ENCODE measurements at regions not wholly inside any gene's neighbourhood (a gene's known extent, or its start where the extent isn't known, plus 50 kb on each side); places are given as distances from the start of the nearest gene placed in this dataset.

DNA sequence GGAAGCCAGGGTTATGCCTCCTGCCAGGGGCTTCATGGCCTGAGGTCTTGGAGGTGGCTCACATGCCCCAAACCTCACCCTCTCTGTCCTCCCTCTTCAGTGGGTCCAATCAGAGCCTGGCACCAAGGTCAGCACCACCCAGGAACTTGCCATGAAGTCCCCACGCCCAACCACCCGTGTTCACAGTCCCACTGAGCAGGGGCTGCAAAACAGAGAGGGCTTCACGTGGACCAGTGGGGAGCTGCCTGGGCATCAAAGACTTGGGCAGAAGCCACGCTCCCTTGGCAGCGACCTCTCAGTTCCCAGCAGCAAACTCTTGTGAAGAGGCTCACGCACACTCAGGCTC is 425.8 kb upstream of the B3GAT1 start:
- Histone ChIP-seq H3K27me3 (ENCODE audit: control insufficient read depth in 5 of 5, insufficient read depth in 4 of 5, low read length in 5 of 5) (peaks cover 12 to 25% (median 22%) of the 10 kb centered on the region in 5 donors), H3K4me1 (ENCODE audit: control insufficient read depth in 5 of 5, insufficient read depth in 5 of 5, low read length in 5 of 5) (no peaks in the 10 kb centered on the region), H3K36me3 (ENCODE audit: control insufficient read depth in 5 of 5, insufficient read depth in 5 of 5, low read length in 5 of 5) (no peaks in the 10 kb centered on the region), H3K4me3 (ENCODE audit: low read depth in 1 of 5, low read length in 5 of 5) (no peak overlapping the region), H3K27ac (ENCODE audit: low read depth, low read length) (no peak overlapping the region), H3K9me3 (ENCODE audit: control insufficient read depth in 5 of 5, low read length in 5 of 5) (peaks cover 0 to 4% (median 0%) of the 10 kb centered on the region in 5 donors), H3K9ac (ENCODE audit: low read length in 5 of 5) (no peak overlapping the region)

DNA sequence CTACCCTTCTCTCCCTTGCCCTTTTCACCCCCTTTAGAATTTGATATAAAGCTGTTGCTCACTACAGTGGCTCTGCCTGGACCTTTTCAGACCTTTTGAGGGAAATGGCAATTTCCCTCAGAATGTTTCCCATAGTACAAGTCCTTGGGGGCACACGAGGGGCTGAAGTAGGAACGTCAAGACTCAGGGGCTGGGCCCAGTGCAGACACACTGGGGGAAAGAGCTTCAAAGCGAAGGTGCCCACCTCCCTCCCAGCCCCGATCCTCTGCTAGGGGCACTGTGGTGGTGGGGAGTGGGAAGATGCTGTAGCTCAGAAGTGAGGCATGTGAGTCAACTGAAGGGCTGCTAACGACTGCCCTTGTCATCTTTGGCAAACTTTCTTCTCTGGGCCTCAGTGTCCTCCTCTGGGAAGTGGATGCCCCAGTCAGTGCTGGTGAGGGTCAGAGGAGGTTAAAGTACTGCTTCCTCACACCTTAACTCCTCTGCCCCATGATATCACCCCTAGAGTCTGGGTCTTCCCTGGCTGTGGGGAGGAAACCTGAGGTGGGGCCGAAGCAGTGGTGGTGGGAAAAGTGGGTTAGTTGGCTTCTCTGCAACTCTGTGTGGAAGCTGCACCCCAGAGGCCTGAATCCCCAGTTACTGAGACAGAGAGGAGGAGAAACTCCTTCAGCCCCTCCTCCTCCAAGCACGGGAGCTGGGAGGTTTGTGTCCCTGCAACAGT is 425.3 kb upstream of the B3GAT1 start:
- H3K9ac ChIP-seq (ENCODE audit: low read length in 5 of 5): no peak overlapping the region
- no peak overlapping the region for H3K27ac ChIP-seq (ENCODE audit: low read depth, low read length)
- H3K27me3 ChIP-seq (ENCODE audit: control insufficient read depth in 5 of 5, insufficient read depth in 4 of 5, low read length in 5 of 5): peaks cover 7 to 20% (median 17%) of the 10 kb centered on the region in 5 donors
- peaks cover 0 to 3% (median 0%) of the 10 kb centered on the region in 5 donors for H3K9me3 ChIP-seq (ENCODE audit: control insufficient read depth in 5 of 5, low read length in 5 of 5)
- no peak overlapping the region for H3K4me3 ChIP-seq (ENCODE audit: low read depth in 1 of 5, low read length in 5 of 5)
- no peaks in the 10 kb centered on the region for H3K4me1 ChIP-seq (ENCODE audit: control insufficient read depth in 5 of 5, insufficient read depth in 5 of 5, low read length in 5 of 5)
- H3K36me3 ChIP-seq (ENCODE audit: control insufficient read depth in 5 of 5, insufficient read depth in 5 of 5, low read length in 5 of 5): no peaks in the 10 kb centered on the region

DNA sequence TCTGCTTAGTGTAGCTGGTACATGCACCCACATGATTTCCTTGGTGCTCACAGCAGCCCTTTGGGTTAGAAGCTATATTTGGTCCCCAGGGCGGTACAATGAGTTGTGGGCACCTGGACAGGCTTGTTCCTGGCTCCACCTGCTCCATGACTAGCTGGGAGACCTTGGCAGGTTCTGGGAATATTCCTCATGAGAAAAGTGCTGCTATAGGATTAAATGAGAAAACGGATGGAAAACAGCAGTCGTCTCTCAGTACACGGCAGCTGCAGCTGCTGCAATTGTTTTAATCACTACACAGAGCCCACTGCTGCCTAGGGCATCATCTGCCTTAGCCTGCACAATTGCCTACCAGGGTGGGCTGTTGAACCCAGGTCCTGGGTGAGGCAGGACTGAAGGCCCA is 424.5 kb upstream of the B3GAT1 start:
- Histone ChIP-seq H3K36me3 (ENCODE audit: control insufficient read depth in 5 of 5, insufficient read depth in 5 of 5, low read length in 5 of 5) (no peaks in the 10 kb centered on the region), H3K27ac (ENCODE audit: low read depth, low read length) (no peak overlapping the region), H3K9ac (ENCODE audit: low read length in 5 of 5) (no peak overlapping the region), H3K4me3 (ENCODE audit: low read depth in 1 of 5, low read length in 5 of 5) (no peak overlapping the region), H3K27me3 (ENCODE audit: control insufficient read depth in 5 of 5, insufficient read depth in 4 of 5, low read length in 5 of 5) (peaks cover 0 to 13% (median 10%) of the 10 kb centered on the region in 5 donors), H3K4me1 (ENCODE audit: control insufficient read depth in 5 of 5, insufficient read depth in 5 of 5, low read length in 5 of 5) (no peaks in the 10 kb centered on the region), H3K9me3 (ENCODE audit: control insufficient read depth in 5 of 5, low read length in 5 of 5) (peaks cover 0 to 3% (median 0%) of the 10 kb centered on the region in 5 donors)

DNA sequence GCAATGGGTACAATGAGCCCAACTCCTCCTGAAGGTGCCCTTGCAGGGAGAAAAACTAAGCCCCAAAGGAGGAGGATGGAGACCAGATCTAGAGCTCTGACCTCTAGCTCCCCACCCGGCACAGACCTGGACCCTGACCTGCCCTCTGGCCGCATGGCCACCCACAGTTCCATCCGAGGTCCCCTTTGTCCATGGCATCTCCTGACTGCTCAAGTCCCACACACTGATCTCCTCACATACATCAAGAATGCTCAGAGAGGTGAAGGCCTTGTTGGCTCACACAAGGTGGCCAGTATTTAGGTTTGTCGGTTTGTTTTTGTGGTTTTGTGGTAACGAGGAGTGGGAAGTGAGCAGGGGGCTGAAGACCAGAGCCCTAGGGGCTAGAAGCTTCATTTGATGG is 423.5 kb upstream of the B3GAT1 start:
- Histone ChIP-seq H3K4me1 (ENCODE audit: control insufficient read depth in 5 of 5, insufficient read depth in 5 of 5, low read length in 5 of 5) (no peaks in the 10 kb centered on the region), H3K9ac (ENCODE audit: low read length in 5 of 5) (no peak overlapping the region), H3K27ac (ENCODE audit: low read depth, low read length) (no peak overlapping the region), H3K27me3 (ENCODE audit: control insufficient read depth in 5 of 5, insufficient read depth in 4 of 5, low read length in 5 of 5) (peaks cover 0 to 7% (median 5%) of the 10 kb centered on the region in 5 donors), H3K4me3 (ENCODE audit: low read depth in 1 of 5, low read length in 5 of 5) (no peak overlapping the region), H3K36me3 (ENCODE audit: control insufficient read depth in 5 of 5, insufficient read depth in 5 of 5, low read length in 5 of 5) (no peaks in the 10 kb centered on the region), H3K9me3 (ENCODE audit: control insufficient read depth in 5 of 5, low read length in 5 of 5) (peaks cover 0 to 3% (median 0%) of the 10 kb centered on the region in 5 donors)

DNA sequence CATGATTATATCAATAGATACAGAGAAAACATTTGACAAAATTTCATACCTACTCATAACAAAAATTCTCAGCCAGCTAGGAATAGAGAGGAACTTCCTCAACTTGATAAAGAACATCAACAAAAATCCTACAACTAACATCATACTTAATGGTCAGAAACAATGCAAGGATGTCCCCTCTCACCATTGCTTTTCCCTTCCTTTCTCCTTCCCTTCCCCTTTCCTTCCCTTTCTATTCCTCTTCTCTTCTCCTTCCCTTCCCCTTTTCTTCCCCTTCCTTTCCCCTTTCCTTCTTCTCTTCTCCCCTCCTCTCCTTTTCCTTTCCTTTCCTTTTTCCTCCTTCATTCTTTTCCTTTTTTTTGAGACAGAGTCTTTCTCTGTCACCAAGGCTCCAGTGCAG is 418.3 kb upstream of the B3GAT1 start:
- Histone ChIP-seq H3K9me3 (ENCODE audit: control insufficient read depth in 5 of 5, low read length in 5 of 5) (peaks cover 0 to 3% (median 0%) of the 10 kb centered on the region in 5 donors), H3K27ac (ENCODE audit: low read depth, low read length) (no peak overlapping the region), H3K36me3 (ENCODE audit: control insufficient read depth in 5 of 5, insufficient read depth in 5 of 5, low read length in 5 of 5) (no peaks in the 10 kb centered on the region), H3K9ac (ENCODE audit: low read length in 5 of 5) (no peak overlapping the region), H3K4me3 (ENCODE audit: low read depth in 1 of 5, low read length in 5 of 5) (no peak overlapping the region), H3K27me3 (ENCODE audit: control insufficient read depth in 5 of 5, insufficient read depth in 4 of 5, low read length in 5 of 5) (no peaks in the 10 kb centered on the region), H3K4me1 (ENCODE audit: control insufficient read depth in 5 of 5, insufficient read depth in 5 of 5, low read length in 5 of 5) (no peaks in the 10 kb centered on the region)

DNA sequence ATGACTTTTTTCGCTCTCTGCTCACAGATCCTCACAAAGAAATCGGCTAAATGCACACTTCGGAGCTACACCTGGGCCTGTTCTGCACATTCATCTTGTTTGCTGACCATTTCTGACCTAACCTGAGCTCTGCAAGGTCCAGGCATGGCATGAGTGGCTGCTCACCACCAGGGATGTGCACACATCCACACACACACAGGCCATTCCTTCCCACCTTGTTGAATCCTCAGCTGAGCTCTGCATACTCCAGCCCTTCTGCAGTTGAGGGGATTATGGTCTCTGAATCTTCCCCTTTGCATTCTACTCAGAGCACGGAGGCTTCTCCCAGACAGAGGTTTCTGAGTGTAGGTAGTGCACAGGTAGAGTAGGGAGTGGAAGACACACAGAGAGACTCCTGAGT is 411.9 kb upstream of the B3GAT1 start:
- Histone ChIP-seq H3K27ac (ENCODE audit: low read depth, low read length) (no peak overlapping the region), H3K9ac (ENCODE audit: low read length in 5 of 5) (no peak overlapping the region), H3K4me3 (ENCODE audit: low read depth in 1 of 5, low read length in 5 of 5) (no peak overlapping the region), H3K27me3 (ENCODE audit: control insufficient read depth in 5 of 5, insufficient read depth in 4 of 5, low read length in 5 of 5) (peaks cover 0 to 11% (median 5%) of the 10 kb centered on the region in 5 donors), H3K4me1 (ENCODE audit: control insufficient read depth in 5 of 5, insufficient read depth in 5 of 5, low read length in 5 of 5) (no peaks in the 10 kb centered on the region), H3K36me3 (ENCODE audit: control insufficient read depth in 5 of 5, insufficient read depth in 5 of 5, low read length in 5 of 5) (no peaks in the 10 kb centered on the region), H3K9me3 (ENCODE audit: control insufficient read depth in 5 of 5, low read length in 5 of 5) (no peaks in the 10 kb centered on the region)

DNA sequence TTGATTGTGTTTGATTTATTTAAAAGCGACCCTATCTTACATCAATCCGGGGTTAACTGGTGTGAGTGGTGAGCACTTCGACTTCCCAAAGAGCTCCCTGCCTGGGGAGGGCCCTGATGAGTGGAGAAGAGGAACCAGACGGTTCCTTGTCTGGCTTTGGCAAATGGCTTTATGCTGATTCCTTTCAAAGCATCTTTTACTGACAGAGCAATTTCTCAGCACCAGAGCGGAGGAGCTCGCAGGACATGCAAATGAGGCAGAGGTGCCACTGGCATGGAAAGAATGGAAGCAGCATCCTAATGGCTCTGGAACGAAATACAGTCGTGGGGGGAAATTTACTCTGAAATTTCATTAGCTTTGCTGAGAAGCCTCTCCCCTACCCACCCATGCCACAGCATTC is 410.9 kb upstream of the B3GAT1 start:
- Histone ChIP-seq H3K4me3 (ENCODE audit: low read depth in 1 of 5, low read length in 5 of 5) (no peak overlapping the region), H3K9ac (ENCODE audit: low read length in 5 of 5) (no peak overlapping the region), H3K27ac (ENCODE audit: low read depth, low read length) (no peak overlapping the region), H3K27me3 (ENCODE audit: control insufficient read depth in 5 of 5, insufficient read depth in 4 of 5, low read length in 5 of 5) (peaks cover 0 to 11% (median 5%) of the 10 kb centered on the region in 5 donors), H3K4me1 (ENCODE audit: control insufficient read depth in 5 of 5, insufficient read depth in 5 of 5, low read length in 5 of 5) (peaks cover 0 to 5% (median 0%) of the 10 kb centered on the region in 5 donors), H3K9me3 (ENCODE audit: control insufficient read depth in 5 of 5, low read length in 5 of 5) (no peaks in the 10 kb centered on the region), H3K36me3 (ENCODE audit: control insufficient read depth in 5 of 5, insufficient read depth in 5 of 5, low read length in 5 of 5) (no peaks in the 10 kb centered on the region)

DNA sequence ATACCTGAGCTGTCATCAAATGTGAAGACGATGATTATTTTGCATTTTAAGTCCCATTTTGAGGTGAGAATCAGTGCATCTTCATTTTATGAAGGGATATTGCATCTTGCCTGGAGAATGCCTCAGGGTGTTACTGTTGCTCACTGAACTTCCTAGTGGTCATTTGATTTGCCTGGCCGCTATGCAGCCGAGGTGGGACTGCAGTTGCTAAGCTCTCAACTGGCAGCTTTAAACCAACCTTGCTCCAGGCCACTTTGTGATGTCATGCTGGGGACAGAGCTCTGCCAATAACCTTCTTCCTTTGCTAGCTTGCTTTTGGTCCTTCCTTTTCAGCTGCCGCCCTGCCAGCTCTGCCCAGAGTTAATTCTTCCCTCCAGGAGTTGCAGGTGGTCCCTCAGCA is 409.4 kb upstream of the B3GAT1 start:
- Histone ChIP-seq H3K9me3 (ENCODE audit: control insufficient read depth in 5 of 5, low read length in 5 of 5) (no peaks in the 10 kb centered on the region), H3K27ac (ENCODE audit: low read depth, low read length) (no peak overlapping the region), H3K9ac (ENCODE audit: low read length in 5 of 5) (no peak overlapping the region), H3K4me1 (ENCODE audit: control insufficient read depth in 5 of 5, insufficient read depth in 5 of 5, low read length in 5 of 5) (peaks cover 0 to 5% (median 0%) of the 10 kb centered on the region in 5 donors), H3K27me3 (ENCODE audit: control insufficient read depth in 5 of 5, insufficient read depth in 4 of 5, low read length in 5 of 5) (peaks cover 0 to 11% (median 5%) of the 10 kb centered on the region in 5 donors), H3K36me3 (ENCODE audit: control insufficient read depth in 5 of 5, insufficient read depth in 5 of 5, low read length in 5 of 5) (no peaks in the 10 kb centered on the region), H3K4me3 (ENCODE audit: low read depth in 1 of 5, low read length in 5 of 5) (no peak overlapping the region)

DNA sequence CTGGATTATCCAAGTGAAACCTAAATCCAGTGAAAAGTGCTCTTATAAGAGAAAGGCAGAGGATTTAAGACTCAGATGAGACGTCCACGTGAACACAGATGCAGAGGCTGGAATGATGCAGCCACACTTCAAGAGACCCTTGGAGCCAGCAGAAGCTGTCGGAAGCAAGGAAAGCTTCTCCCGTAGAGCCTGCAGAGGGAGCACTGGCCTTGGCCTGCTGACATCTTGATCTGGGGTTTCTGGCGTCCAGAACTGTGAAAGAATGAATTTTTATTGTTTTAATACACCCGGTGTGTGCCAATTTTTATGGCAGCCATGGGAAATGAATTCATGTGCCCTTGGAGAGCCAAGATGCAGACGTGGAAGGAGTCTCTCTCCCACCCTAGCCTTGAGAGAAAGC is 407.0 kb upstream of the B3GAT1 start:
- no peak overlapping the region for H3K27ac ChIP-seq (ENCODE audit: low read depth, low read length)
- no peak overlapping the region for H3K9ac ChIP-seq (ENCODE audit: low read length in 5 of 5)
- H3K9me3 ChIP-seq (ENCODE audit: control insufficient read depth in 5 of 5, low read length in 5 of 5): no peaks in the 10 kb centered on the region
- H3K4me1 ChIP-seq (ENCODE audit: control insufficient read depth in 5 of 5, insufficient read depth in 5 of 5, low read length in 5 of 5): peaks cover 0 to 5% (median 0%) of the 10 kb centered on the region in 5 donors
- H3K4me3 ChIP-seq (ENCODE audit: low read depth in 1 of 5, low read length in 5 of 5): no peak overlapping the region
- H3K36me3 ChIP-seq (ENCODE audit: control insufficient read depth in 5 of 5, insufficient read depth in 5 of 5, low read length in 5 of 5): no peaks in the 10 kb centered on the region
- H3K27me3 ChIP-seq (ENCODE audit: control insufficient read depth in 5 of 5, insufficient read depth in 4 of 5, low read length in 5 of 5): peaks cover 0 to 11% (median 0%) of the 10 kb centered on the region in 5 donors

DNA sequence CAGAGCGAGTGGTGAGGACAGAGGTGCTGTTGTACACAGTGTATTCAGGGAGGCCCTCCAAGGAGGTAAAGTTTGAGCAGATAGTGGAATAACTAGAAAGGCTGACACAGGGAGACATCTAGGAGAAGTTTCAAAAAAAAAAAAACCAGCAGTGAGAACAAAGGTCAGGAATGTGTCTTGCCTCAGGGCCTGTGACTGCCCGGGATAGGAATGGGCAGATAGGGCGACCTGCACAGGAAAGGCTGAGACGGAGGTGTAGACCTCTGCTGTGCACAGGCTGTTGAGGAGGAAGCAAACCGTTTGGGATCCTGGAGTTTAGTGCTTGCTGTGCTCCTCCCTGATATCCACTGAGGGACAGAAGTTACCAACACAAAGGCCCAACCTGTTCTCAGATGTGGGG is 406.5 kb upstream of the B3GAT1 start:
- H3K27ac ChIP-seq (ENCODE audit: low read depth, low read length): no peak overlapping the region

More for the DNA sequence above, 406.5 kb upstream of the B3GAT1 start:
- Histone ChIP-seq H3K27me3 (ENCODE audit: control insufficient read depth in 5 of 5, insufficient read depth in 4 of 5, low read length in 5 of 5) (peaks cover 0 to 6% (median 0%) of the 10 kb centered on the region in 5 donors), H3K36me3 (ENCODE audit: control insufficient read depth in 5 of 5, insufficient read depth in 5 of 5, low read length in 5 of 5) (no peaks in the 10 kb centered on the region), H3K9me3 (ENCODE audit: control insufficient read depth in 5 of 5, low read length in 5 of 5) (no peaks in the 10 kb centered on the region), H3K4me3 (ENCODE audit: low read depth in 1 of 5, low read length in 5 of 5) (no peak overlapping the region), H3K4me1 (ENCODE audit: control insufficient read depth in 5 of 5, insufficient read depth in 5 of 5, low read length in 5 of 5) (peaks cover 0 to 5% (median 0%) of the 10 kb centered on the region in 5 donors), H3K9ac (ENCODE audit: low read length in 5 of 5) (no peak overlapping the region)
